Breast epithelium (tissue), 4 donors: ENCODE measurements at regions not wholly inside any gene's neighbourhood (a gene's known extent, or its start where the extent isn't known, plus 50 kb on each side); places are given as distances from the start of the nearest gene placed in this dataset.

Experiments used
- DNase-seq, 2 donors: peaks; one replicate each; pipeline ENCODE4 v3.0.0-alpha.2; 2019; ENCODE audit warnings: low spot score in 2 of 2
- H3K27ac ChIP-seq, 2 donors: fragments of 200-600 bp; sonication (generic) in 1 of 2; one replicate each; pipeline ENCODE4 v1.5.1; 2016 to 2019; ENCODE audit warnings: mild to moderate bottlenecking in 1 of 2
- H3K27me3 ChIP-seq, 2 donors: fragments of 200-600 bp; sonication (generic) in 1 of 2; one replicate each; pipeline versions ENCODE4 v1.5.1 to v1.6.0; 2017 to 2019; ENCODE audit warnings: control low read depth in 1 of 2, mild to moderate bottlenecking in 1 of 2
- H3K36me3 ChIP-seq: fragments of 200-600 bp; one replicate; pipeline ENCODE4 v1.5.1; 2019
- H3K4me1 ChIP-seq, 2 donors: fragments of 200-600 bp; sonication (generic); one replicate each; pipeline ENCODE4 v1.5.1; 2016 to 2019; ENCODE audit warnings: control low read depth in 1 of 2
- H3K4me3 ChIP-seq, 3 donors: fragments of 200-600 bp; sonication (generic); 1 replicate in 2 of 3; 2 replicates in 1 of 3; pipeline ENCODE4 v1.5.1; 2016 to 2019; ENCODE audit warnings: mild to moderate bottlenecking in 3 of 3, moderate library complexity in 2 of 3
- H3K9me3 ChIP-seq, 2 donors: fragments of 200-600 bp; sonication (generic) in 1 of 2; one replicate each; pipeline ENCODE4 v1.5.1; 2016 to 2019; ENCODE audit warnings: control low read depth in 1 of 2
- CTCF ChIP-seq, 3 donors: fragments of 450-650 bp; IDR thresholded peaks; one replicate each; pipeline ENCODE4 v1.5.1; 2016 to 2017; ENCODE audit warnings: antibody characterized with exemption in 3 of 3, mild to moderate bottlenecking in 3 of 3, moderate library complexity in 3 of 3
- POLR2A ChIP-seq: fragments of 450-650 bp; IDR thresholded peaks from one replicate; pipeline ENCODE4 v1.6.1; 2016; ENCODE audit warnings: antibody characterized with exemption, mild to moderate bottlenecking, moderate library complexity
- POLR2AphosphoS5 ChIP-seq, 3 donors: sonication (generic); formaldehyde crosslinking; IDR thresholded peaks; one replicate each; pipeline ENCODE4 v1.6.1; 2017; ENCODE audit warnings: antibody characterized with exemption in 3 of 3
- intact Hi-C: fragments of 100-400 bp; cut with DNase I; formaldehyde crosslinking; loops from one replicate; pipeline ENCODE4 v1.15.1; 2023; ENCODE audit warnings: low total_unique reads

- intact Hi-C loops, result no loop called here
- H3K4me3 ChIP-seq, result no peak overlapping the region
- H3K36me3 ChIP-seq, result no peaks in the 10 kb centered on the region
- DNase-seq, result no peak
- no peak for TF ChIP-seq POLR2A
- no peak for TF ChIP-seq CTCF (IDR thresholded peaks at IDR 0.05)
- TF ChIP-seq POLR2AphosphoS5 (IDR thresholded peaks at IDR 0.05), result no peak
- no peaks in the 10 kb centered on the region for H3K4me1 ChIP-seq
- H3K27me3 ChIP-seq, result no peaks in the 10 kb centered on the region
- no peaks in the 10 kb centered on the region for H3K9me3 ChIP-seq
- H3K27ac ChIP-seq, result no peak overlapping the region
Measured at GRCh38 chr13:34523406-34523805, 418.7 kb upstream of the NBEA start.

GRCh38 chr13:34533941-34534340 is 408.1 kb upstream of the NBEA start:
- Histone ChIP-seq H3K27ac (no peak overlapping the region), H3K36me3 (no peaks in the 10 kb centered on the region), H3K4me1 (no peaks in the 10 kb centered on the region), H3K4me3 (no peak overlapping the region), H3K27me3 (no peaks in the 10 kb centered on the region), H3K9me3 (no peaks in the 10 kb centered on the region)
- intact Hi-C loops, result no loop called here
- DNase-seq, result no peak
- TF ChIP-seq CTCF (IDR thresholded peaks at IDR 0.05) (no peak), POLR2A (no peak), POLR2AphosphoS5 (IDR thresholded peaks at IDR 0.05) (no peak)

GRCh38 chr13:34542321-34542720 is 399.7 kb upstream of the NBEA start:
- intact Hi-C loops, result no loop called here
- Histone ChIP-seq H3K4me3 (no peak overlapping the region), H3K9me3 (no peaks in the 10 kb centered on the region), H3K27ac (no peak overlapping the region), H3K36me3 (no peaks in the 10 kb centered on the region), H3K4me1 (no peaks in the 10 kb centered on the region), H3K27me3 (no peaks in the 10 kb centered on the region)
- DNase-seq, result no peak
- TF ChIP-seq POLR2A, result no peak

GRCh38 chr13:34543836-34544235 is 398.2 kb upstream of the NBEA start:
- intact Hi-C loops, result no loop called here
- no peak for TF ChIP-seq CTCF (IDR thresholded peaks at IDR 0.05)
- TF ChIP-seq POLR2AphosphoS5 (IDR thresholded peaks at IDR 0.05), result no peak
- TF ChIP-seq POLR2A, result no peak
- no peak overlapping the region for H3K27ac ChIP-seq
- H3K4me3 ChIP-seq, result no peak overlapping the region
- no peaks in the 10 kb centered on the region for H3K9me3 ChIP-seq
- H3K27me3 ChIP-seq, result no peaks in the 10 kb centered on the region
- no peaks in the 10 kb centered on the region for H3K36me3 ChIP-seq
- H3K4me1 ChIP-seq, result no peaks in the 10 kb centered on the region
- DNase-seq, result no peak

GRCh38 chr13:34545461-34545860 is 396.6 kb upstream of the NBEA start:
- TF ChIP-seq POLR2AphosphoS5 (IDR thresholded peaks at IDR 0.05), result no peak
- no peaks in the 10 kb centered on the region for H3K27me3 ChIP-seq
- no peaks in the 10 kb centered on the region for H3K4me1 ChIP-seq
- intact Hi-C loops, result no loop called here
- no peak overlapping the region for H3K4me3 ChIP-seq
- no peak for DNase-seq
- H3K27ac ChIP-seq, result no peak overlapping the region
- no peaks in the 10 kb centered on the region for H3K36me3 ChIP-seq
- H3K9me3 ChIP-seq, result no peaks in the 10 kb centered on the region

- Histone ChIP-seq H3K4me3 (no peak overlapping the region), H3K36me3 (no peaks in the 10 kb centered on the region), H3K27ac (no peak overlapping the region), H3K9me3 (no peaks in the 10 kb centered on the region), H3K27me3 (no peaks in the 10 kb centered on the region), H3K4me1 (no peaks in the 10 kb centered on the region)
- DNase-seq, result no peak
- intact Hi-C loops, result no loop called here
- TF ChIP-seq POLR2AphosphoS5 (IDR thresholded peaks at IDR 0.05) (no peak), POLR2A (no peak), CTCF (IDR thresholded peaks at IDR 0.05) (no peak)
Measured at GRCh38 chr13:34546344-34547250, 395.5 kb upstream of the NBEA start.
